ENCODE measurements at regions not wholly inside any gene's neighbourhood (a gene's known extent, or its start where the extent isn't known, plus 50 kb on each side); places are given as distances from the start of the nearest gene placed in this dataset.

DNA sequence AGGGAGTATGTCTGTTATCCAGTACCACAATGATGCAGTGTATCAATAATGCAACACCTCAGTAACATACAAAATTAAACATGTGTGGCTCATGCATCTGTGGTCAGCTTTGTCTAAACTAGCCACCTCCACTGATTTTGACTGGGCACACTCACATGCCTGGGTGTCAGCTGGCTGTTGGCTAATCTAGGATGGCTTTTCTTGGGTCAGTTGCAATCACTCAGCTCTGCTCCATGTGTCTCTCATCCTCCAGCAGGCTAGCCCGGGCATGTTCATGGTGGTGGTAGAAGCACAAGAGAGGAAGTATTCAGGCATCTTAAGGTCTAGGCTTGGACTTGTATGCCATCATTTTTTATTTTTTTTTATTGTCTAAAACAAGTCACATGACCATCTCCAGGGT is 59.3 kb upstream of the JAG1 start:
- no peak overlapping the region for H3K27ac ChIP-seq
- no peak for DNase-seq (ENCODE audit: low spot score)
- TF ChIP-seq, protein P1, sequence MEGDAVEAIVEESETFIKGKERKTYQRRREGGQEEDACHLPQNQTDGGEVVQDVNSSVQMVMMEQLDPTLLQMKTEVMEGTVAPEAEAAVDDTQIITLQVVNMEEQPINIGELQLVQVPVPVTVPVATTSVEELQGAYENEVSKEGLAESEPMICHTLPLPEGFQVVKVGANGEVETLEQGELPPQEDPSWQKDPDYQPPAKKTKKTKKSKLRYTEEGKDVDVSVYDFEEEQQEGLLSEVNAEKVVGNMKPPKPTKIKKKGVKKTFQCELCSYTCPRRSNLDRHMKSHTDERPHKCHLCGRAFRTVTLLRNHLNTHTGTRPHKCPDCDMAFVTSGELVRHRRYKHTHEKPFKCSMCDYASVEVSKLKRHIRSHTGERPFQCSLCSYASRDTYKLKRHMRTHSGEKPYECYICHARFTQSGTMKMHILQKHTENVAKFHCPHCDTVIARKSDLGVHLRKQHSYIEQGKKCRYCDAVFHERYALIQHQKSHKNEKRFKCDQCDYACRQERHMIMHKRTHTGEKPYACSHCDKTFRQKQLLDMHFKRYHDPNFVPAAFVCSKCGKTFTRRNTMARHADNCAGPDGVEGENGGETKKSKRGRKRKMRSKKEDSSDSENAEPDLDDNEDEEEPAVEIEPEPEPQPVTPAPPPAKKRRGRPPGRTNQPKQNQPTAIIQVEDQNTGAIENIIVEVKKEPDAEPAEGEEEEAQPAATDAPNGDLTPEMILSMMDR (IDR thresholded peaks at IDR 0.05): no peak
- no peaks in the 10 kb centered on the region for H3K36me3 ChIP-seq
- no peaks in the 10 kb centered on the region for H3K27me3 ChIP-seq
- H3K4me3 ChIP-seq: no peak overlapping the region
- H3K9me3 ChIP-seq: no peaks in the 10 kb centered on the region
- H3K4me1 ChIP-seq: no peaks in the 10 kb centered on the region

DNA sequence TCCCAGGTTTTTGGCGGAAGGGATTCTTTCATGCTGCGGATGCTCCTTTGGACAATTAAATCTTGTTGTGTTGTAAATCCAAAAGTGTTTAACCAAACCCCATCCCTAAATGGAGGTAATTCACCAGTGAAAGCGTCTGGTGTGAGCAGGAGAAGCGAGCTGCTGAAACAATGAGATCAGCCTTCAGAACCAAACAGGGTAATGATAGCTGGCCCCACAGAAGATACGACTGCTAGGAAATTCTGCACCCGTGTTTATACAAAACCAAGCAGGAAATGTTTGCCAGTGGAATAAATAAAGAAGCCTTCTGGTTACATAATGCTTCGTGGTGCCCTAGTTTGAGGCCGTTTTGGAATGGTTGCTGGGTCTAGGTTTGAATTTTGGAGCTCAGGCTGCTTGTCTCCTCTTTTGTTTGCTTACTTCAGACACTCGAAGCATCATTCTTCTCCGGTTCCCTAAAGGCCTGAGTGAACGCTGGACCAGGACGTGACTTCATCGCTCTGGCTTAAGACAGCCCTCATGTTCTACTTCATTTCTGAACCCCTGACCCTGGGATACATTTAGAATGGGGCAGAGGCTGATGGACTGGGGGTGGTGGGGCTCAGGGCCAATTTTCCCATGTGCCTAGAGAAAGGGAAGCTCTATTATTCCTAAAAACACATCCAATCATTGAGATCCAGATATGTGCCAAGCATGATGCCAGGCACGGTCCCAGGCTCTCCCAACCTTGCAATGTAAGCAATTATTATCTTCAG is 61.6 kb upstream of the JAG1 start:
- Histone ChIP-seq H3K27me3 (no peaks in the 10 kb centered on the region), H3K36me3 (no peaks in the 10 kb centered on the region), H3K4me1 (peaks cover 0 to 13% of the 10 kb centered on the region in 2 donors), H3K9me3 (no peaks in the 10 kb centered on the region), H3K4me3 (no peak overlapping the region), H3K27ac (peak overlapping the region in 1 of 2 donors; percentile 13)
- DNase-seq (ENCODE audit: low spot score): no peak
- TF ChIP-seq, protein P1 (IDR thresholded peaks at IDR 0.05): no peak

DNA sequence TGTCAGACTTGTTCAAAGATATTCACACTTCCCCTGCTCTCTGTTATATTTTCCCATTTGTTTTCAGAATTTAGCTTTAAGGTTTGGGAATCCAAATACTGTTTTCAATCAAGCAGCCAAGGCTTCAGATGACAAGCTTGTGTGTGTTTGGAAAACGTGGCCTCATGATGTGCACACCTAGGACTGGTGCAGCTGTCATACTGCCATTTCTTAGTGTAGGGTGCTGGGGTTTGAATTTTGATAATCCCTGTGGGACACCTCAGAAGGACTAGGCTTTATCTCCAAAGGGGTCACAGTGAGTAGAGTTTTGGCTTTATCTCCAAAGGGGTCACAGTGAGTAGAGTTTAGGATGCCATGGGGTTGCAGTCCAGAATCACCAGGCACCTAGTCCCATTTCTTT is 65.3 kb upstream of the JAG1 start:
- DNase-seq (ENCODE audit: low spot score): no peak
- TF ChIP-seq, protein P1 (IDR thresholded peaks at IDR 0.05): no peak
- Histone ChIP-seq H3K27ac (peak overlapping the region; percentile 46 to 56), H3K27me3 (no peaks in the 10 kb centered on the region), H3K4me1 (peaks cover 0 to 23% of the 10 kb centered on the region in 2 donors), H3K4me3 (peak overlapping the region; percentile 17 to 41), H3K9me3 (no peaks in the 10 kb centered on the region), H3K36me3 (no peaks in the 10 kb centered on the region)

DNA sequence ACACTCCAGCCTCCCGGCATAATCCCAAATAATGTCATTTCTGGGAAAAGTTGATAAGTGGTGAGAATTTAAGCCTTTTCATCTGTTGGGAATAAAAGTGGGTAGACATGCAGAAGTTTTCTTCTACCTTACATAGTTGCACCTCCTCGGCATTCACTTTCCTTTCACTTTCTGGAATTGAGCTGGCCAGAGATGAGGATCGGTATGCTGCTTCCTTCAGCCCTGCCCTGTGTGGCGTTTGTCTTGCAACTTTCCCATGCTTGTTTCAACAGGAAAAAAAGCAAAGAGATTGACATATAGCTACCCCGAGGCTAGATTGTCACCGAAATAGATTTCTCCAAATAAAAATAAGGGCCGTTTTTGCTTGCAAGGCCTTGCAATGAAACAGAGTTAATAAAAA is 65.8 kb upstream of the JAG1 start:
- H3K27me3 ChIP-seq: no peaks in the 10 kb centered on the region
- TF ChIP-seq, protein P1 (IDR thresholded peaks at IDR 0.05): no peak
- peaks cover 0 to 23% of the 10 kb centered on the region in 2 donors for H3K4me1 ChIP-seq
- H3K27ac ChIP-seq: peak overlapping the region; percentile 46 to 56
- peak overlapping the region; percentile 17 to 41 for H3K4me3 ChIP-seq
- no peak for DNase-seq (ENCODE audit: low spot score)
- no peaks in the 10 kb centered on the region for H3K9me3 ChIP-seq
- H3K36me3 ChIP-seq: no peaks in the 10 kb centered on the region

DNA sequence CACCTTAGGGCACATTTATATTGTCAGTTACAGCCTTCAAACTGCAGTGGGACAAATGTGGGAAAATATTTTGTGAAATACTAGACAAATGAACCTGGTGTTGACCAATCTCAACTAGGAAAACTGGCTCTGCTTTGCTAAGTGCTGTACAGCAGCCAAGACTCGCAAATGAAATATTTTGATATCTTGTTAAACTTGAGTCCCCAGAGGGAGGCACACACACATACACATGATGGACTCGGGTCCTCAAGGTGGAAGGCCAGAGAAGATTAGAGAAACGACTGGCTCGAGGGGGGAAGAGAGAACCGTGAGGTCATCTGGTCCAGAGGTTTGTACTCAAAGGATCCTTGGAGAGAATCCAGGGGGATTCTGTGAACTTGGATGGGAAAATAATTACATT is 67.3 kb upstream of the JAG1 start:
- DNase-seq (ENCODE audit: low spot score): no peak
- H3K9me3 ChIP-seq: no peaks in the 10 kb centered on the region
- H3K27ac ChIP-seq: peak overlapping the region in 1 of 2 donors; percentile 2
- H3K36me3 ChIP-seq: no peaks in the 10 kb centered on the region
- no peak overlapping the region for H3K4me3 ChIP-seq
- H3K27me3 ChIP-seq: no peaks in the 10 kb centered on the region
- H3K4me1 ChIP-seq: peaks cover 0 to 23% of the 10 kb centered on the region in 2 donors
- TF ChIP-seq, protein P1 (IDR thresholded peaks at IDR 0.05): no peak

DNA sequence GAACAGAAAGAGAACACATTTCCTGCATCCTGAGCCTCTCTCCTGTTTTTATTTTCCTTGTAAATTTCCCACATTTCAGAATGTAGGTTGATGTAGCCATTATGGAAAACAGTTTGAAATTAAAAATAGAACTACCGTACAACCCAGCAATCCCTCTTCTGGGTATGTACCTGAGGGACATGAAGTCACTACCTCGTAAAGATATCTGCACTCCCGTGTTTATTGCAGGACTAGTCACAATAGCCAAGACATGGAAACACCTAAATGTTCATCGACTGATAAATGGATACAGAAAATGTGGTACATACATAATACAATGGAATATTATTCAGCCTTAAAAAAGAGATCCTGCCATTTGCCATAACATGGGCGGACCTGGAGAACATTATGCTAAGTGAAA is 72.0 kb upstream of the JAG1 start:
- Histone ChIP-seq H3K36me3 (no peaks in the 10 kb centered on the region), H3K4me3 (no peak overlapping the region), H3K9me3 (no peaks in the 10 kb centered on the region), H3K4me1 (peaks cover 0 to 5% of the 10 kb centered on the region in 2 donors), H3K27me3 (no peaks in the 10 kb centered on the region), H3K27ac (no peak overlapping the region)
- TF ChIP-seq, protein P1 (IDR thresholded peaks at IDR 0.05): no peak
- DNase-seq (ENCODE audit: low spot score): no peak

Measured in right atrium auricular region (tissue), 2 donors.